HG02571 (cell line): ENCODE measurements at regions not wholly inside any gene's neighbourhood (a gene's known extent, or its start where the extent isn't known, plus 50 kb on each side); places are given as distances from the start of the nearest gene placed in this dataset.
"Not testable (repeated sequence)": the region's sequence is repeated elsewhere in the genome, so short reads cannot be mapped to it uniquely, and the experiment has no call there.

Experiments
- ATAC-seq: cut with Tn5 transposase; IDR thresholded peaks from one replicate; pipeline ENCODE4 v1.9.1; 2021; ENCODE audit warnings: mild to moderate bottlenecking, moderate library complexity; ENCODE audit not compliant: unreplicated experiment

DNA sequence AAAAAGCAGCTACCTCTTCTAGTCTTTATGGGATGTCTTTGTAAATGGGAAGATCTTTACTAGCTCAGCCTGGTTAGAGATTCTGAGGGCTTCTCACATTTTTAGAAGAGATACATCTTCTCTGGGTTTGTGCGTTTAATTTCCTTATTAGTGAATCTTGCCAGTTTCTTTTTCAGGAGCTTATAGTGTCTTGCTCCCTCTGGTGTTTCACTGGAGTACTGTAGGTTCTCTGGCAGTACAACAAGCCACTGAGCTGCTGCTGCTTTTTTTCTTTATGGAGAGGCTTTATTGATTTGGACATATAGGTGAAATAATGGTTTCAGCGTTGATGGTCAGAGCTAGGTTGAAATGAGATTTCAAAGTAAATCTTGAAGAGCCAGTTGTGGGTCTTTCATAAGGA lies 82.9 kb downstream of the LAS1L start:
- peak; percentile 76 for ATAC-seq

DNA sequence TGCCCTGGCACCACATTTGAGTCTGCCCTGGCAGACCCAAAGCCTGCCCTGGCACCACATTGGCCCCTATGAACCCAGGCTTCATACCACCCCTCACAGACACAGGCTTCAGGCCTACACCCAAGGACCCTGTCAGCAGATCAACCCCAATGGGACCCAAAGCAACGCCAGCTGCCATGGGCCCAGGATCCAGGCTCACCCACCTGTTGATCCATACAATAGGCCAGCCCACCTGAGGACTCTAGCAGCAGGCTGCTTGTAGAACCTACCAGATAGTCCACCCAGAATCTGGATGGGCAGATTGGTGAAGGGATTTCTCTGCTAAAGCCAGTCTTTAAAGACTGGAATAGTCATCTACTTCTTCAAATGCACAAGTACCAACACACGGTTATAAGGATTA lies 114.4 kb downstream of the LAS1L start:
- no peak for ATAC-seq

DNA sequence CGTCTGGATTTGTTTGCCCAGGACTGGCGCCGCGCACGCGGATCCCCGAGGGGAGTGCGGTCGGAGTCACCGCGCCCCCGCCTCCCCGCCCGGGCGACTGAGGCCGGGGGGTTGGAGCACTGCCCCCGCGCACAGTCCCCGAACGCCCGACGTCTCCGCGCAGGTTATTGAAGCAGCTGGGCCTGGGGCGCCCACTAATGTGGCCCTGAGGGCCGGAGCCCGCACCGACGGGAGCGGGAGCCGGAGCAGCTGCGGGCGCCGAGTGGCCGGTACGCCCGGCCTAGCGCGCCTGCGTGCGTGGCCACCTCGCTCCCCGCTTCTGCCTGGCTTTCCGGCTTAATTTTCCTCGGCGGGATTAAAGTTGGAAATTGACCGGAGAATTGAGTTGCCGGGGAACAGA lies 126.9 kb downstream of the LAS1L start:
- not testable (repeated sequence) for ATAC-seq

DNA sequence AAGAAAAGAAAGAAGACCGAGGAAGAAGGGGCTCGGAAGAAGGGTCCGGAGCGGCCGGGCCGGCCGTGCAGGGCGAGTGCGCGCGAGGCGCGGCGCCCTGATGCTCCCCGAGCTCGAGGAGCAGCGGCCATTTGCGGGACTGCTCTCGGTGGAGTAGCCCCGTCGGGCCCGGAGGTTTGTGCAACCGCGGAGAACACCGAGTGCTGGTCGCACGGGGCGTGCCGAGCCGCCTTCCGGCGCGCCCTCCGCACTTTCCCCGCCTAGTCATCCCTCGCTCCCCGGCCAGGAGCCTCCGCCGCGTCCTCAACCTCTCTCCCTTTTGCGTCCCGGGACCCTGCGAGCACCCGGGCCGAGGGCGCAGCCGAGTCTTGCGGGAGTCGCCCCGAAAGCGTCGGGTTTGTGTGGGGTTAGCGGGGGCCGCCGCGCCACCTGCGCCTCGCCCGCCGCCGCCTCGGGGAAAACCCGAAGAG lies 127.4 kb downstream of the LAS1L start:
- no peak for ATAC-seq

DNA sequence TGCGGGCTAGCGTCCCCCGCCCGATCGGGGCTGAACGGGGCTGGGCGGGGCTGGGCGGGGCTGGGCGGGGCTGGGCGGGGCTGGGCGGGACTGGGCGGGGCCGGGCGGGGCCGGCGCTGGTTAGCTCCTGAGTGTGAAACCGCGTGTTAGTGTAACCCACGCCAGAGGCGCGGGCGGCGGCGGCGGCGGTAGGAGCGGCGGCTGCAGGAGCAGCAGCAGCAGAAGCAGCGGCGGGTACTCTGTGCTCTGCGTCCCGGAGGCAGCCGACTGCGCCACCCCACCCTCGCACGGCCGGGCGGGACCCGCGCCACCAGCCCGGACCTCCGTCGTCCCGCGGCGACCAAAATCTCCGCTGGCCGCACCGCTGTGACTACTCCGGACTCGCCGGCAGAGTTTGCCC lies 128.1 kb downstream of the LAS1L start:
- no peak for ATAC-seq

DNA sequence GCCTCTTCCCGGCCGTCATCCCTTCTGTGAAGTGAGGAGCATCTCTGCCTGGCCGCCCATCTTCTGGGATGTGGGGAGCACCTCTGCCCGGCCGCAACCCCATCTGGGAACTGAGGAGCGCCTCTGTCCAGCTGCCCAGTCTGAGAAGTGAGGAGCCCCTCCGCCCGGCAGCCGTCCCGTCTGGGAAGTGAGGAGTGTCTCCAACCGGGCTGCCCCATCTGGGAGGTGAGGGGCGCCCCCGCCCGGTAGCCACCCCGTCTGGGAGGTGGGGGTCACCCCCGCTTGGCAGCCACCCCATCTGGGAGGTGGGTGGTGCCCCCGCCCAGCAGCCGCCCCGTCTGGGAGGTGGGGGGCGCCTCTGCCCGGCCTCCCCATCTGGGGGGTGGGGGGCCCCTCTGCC lies 142.3 kb downstream of the LAS1L start:
- ATAC-seq, result no peak

DNA sequence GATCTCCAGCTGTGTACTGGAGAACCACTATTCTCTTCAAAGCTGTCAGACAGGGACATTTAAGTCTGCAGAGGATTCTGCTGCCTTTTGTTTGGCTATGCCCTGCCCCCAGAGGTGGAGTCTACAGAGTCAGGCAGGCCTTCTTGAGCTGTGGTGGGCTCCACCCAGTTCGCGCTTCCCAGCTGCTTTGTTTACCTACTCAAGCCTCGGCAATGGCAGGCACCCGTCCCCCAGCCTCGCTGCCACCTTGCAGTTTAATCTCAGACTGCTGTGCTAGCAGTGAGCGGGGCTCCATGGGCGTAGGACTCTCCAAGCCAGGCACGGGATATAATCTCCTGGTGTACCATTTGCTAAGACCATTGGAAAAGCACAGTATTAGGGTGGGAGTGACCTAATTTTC lies 145.5 kb downstream of the LAS1L start:
- ATAC-seq, result not testable (repeated sequence)
